Fibroblast of villous mesenchyme (primary cell): ENCODE measurements at regions not wholly inside any gene's neighbourhood (a gene's known extent, or its start where the extent isn't known, plus 50 kb on each side); places are given as distances from the start of the nearest gene placed in this dataset.
A peak's percentile ranks its signal among the peaks of the same experiment; 100 is the strongest.

Experiments used
- DNase-seq: peaks from one replicate; pipeline ENCODE4 v3.0.0-alpha.2; 2010; ENCODE audit warnings: low read depth
- H3K4me3 ChIP-seq: 2 replicates; pipeline ENCODE4 v1.5.1; 2011; ENCODE audit warnings: low read depth, mild to moderate bottlenecking, low read length
- TF ChIP-seq, protein P1 (sequence below): IDR thresholded peaks from 2 replicates; pipeline ENCODE4 v1.5.1; 2012; ENCODE audit warnings: low read depth, mild to moderate bottlenecking, low read length; ENCODE audit not compliant: insufficient read depth

DNA sequence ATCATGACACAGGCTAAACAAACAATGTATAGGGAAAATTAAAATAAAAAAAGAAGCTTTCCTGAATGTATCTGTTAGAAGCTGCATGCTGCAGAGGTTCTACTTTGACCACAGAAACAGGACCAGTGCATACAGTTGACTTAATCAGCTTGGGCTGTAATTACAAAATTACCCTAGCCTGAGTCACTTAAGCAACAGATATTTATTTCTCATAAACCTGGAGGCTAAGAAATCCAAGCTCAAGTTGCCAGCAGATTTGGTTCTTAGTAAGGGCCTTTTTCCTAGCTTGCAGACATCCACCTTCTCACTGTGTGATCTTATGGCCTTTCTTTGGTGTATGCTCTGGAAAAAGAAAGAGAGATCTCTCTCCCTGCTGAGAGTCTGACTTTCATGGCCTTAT is 946.5 kb upstream of the RAG2 start:
- no peak for DNase-seq
- TF ChIP-seq, protein P1, sequence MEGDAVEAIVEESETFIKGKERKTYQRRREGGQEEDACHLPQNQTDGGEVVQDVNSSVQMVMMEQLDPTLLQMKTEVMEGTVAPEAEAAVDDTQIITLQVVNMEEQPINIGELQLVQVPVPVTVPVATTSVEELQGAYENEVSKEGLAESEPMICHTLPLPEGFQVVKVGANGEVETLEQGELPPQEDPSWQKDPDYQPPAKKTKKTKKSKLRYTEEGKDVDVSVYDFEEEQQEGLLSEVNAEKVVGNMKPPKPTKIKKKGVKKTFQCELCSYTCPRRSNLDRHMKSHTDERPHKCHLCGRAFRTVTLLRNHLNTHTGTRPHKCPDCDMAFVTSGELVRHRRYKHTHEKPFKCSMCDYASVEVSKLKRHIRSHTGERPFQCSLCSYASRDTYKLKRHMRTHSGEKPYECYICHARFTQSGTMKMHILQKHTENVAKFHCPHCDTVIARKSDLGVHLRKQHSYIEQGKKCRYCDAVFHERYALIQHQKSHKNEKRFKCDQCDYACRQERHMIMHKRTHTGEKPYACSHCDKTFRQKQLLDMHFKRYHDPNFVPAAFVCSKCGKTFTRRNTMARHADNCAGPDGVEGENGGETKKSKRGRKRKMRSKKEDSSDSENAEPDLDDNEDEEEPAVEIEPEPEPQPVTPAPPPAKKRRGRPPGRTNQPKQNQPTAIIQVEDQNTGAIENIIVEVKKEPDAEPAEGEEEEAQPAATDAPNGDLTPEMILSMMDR: no peak
- no peak overlapping the region for H3K4me3 ChIP-seq

DNA sequence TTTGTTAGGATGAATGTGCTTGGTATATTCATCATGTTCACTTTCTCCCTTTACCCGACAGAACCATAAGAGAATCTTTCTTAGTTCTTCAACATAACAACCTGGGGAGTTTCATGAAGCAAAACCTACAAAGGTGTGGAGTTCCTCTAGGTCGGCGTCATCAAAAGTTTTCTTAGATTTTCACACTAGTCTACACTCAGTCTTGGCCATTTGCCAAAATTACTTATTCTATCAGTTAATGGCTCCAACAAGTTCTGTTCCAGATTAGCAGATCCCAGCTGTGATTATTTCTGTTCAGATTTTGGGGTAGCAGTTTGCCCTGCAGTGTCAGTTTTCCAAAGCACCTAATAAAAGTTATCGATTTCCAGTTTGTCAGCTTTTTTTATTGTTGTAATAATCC is 935.8 kb upstream of the RAG2 start:
- TF ChIP-seq, protein P1: no peak
- no peak overlapping the region for H3K4me3 ChIP-seq
- no peak for DNase-seq

DNA sequence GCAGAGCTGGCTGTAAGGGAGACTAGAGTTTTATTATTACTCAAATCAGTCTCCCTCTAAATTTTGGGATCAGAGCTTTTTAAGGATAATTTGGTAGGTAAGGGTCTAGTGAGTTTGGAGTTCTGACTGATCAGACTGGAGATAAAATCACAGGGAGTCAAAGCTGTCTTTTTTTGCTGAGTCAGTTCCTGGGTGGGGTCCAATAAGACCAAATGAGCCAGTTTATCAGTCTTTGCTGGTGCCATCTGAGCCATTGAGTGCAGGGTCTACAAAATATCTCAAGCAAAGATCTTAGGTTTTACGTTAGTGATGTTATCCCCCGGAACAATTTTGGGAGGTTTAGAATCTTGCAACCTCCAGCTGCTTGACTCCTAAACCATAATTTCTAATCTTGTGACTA is 935.1 kb upstream of the RAG2 start:
- TF ChIP-seq, protein P1: no peak
- H3K4me3 ChIP-seq: no peak overlapping the region
- no peak for DNase-seq

DNA sequence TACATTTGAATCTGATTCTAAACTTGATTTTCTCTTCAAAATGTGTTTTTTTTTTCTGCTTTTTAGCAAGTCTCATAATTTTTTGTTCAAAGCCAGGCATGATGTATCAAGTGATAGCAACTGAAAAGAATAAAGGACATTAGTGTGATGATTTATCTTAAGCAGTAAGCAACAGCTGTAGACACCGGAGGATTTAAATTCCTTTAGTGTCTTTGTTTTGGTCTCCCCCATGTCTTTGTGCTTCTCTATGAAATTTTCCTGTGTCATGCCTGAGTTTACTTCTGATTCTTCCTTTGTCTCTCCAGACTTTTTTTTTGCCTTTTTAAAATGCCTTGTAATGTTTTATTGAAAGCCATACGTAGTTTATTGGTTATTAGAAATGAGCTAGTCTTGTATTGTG is 934.2 kb upstream of the RAG2 start:
- H3K4me3 ChIP-seq: no peak overlapping the region
- DNase-seq: peak; percentile 13
- TF ChIP-seq, protein P1: no peak

DNA sequence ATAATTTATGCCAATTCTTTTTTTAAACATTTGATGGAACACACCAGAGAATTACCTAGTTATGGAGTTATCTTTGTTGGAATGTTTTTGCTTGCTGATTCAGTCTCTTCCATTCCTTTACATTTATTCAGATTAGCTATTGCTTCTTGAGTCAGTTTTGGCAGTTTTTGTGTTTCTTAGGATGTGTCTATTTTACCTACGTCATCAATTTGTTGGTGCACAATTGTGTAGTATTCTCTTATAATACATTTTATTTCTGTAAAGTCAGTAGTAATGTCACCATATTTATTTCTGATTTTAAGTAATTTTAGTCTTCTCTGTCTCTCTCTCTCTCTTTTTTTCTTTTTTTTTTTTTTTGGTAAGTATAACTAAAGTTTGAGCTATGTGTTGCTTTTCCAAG is 929.5 kb upstream of the RAG2 start:
- H3K4me3 ChIP-seq: no peak overlapping the region
- DNase-seq: no peak
- TF ChIP-seq, protein P1: no peak

DNA sequence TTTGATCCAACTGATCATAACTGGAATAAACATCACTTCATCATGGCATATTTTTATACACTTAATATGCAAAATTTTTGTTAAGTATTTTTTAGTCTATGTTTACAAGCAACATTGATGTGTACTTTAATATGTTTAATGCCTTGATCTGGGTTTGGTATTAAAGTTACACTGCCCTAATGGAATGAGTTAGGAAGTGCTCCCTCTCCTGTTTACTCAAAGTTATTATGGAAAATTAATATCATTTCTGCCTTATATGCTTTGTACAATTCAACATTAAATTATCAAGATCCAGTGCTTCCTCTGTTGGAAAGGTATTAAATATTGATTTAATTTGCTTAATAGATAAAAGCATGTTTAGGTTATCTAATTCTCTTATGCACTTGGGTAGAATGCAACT is 927.3 kb upstream of the RAG2 start:
- TF ChIP-seq, protein P1: peak; percentile 37
- DNase-seq: no peak
- no peak overlapping the region for H3K4me3 ChIP-seq

DNA sequence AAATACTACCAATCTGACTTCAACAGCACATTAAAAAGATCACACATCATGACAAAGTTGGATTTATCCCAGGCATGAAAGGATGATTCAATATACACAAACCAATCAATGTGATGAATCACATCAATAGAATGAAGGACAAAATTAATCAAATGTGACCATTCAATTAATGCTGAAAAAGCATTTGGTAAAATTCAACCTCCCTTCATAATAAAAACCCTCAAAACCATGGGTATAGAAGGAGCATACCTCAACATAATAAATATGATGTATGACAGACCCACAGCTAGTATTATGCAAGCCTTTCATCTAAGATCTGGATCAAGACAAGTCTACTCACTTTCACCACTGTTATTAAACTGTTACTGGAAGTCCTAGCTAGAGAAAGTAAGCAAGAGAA is 921.7 kb upstream of the RAG2 start:
- TF ChIP-seq, protein P1: no peak
- H3K4me3 ChIP-seq: no peak overlapping the region
- no peak for DNase-seq
